ENCODE measurements at regions not wholly inside any gene's neighbourhood (a gene's known extent, or its start where the extent isn't known, plus 50 kb on each side); places are given as distances from the start of the nearest gene placed in this dataset.
"Not testable (repeated sequence)": the region's sequence is repeated elsewhere in the genome, so short reads cannot be mapped to it uniquely, and the experiment has no call there.

DNA sequence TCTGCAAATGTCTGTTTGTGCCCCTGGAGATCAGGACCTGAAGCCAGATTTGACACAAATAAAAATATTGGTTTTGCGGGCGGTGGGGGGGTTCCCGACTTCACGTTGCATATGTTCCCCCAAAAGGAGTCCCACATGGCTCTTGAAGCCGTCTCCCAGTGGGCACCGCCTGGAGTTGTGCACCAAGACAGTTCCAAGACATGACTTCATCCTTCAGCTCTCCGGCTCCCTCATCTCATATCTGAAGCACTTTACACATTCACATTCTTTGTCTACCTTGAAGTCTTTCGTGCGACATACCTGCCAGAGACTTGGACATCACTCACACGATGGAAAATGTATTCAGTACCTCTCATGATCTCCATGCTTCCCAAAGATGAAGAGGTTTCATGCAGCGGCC is 362.8 kb upstream of the FOXK1 start:
- DNase-seq (no peak), ATAC-seq (no peak)
- POLR2A ChIA-PET, result no interaction called here
- Mint-ChIP-seq H3K36me3 (peaks cover 0 to 10% (median 0%) of the 10 kb centered on the region in 3 donors), H3K27me3 (peaks cover 0 to 8% (median 0%) of the 10 kb centered on the region in 5 donors), H3K4me3 (no peak overlapping the region), H3K4me1 (peaks cover 0 to 2% (median 0%) of the 10 kb centered on the region in 4 donors), H3K9me3 (peaks cover 0 to 32% (median 9%) of the 10 kb centered on the region in 9 donors), H3K27ac (no peak overlapping the region)

DNA sequence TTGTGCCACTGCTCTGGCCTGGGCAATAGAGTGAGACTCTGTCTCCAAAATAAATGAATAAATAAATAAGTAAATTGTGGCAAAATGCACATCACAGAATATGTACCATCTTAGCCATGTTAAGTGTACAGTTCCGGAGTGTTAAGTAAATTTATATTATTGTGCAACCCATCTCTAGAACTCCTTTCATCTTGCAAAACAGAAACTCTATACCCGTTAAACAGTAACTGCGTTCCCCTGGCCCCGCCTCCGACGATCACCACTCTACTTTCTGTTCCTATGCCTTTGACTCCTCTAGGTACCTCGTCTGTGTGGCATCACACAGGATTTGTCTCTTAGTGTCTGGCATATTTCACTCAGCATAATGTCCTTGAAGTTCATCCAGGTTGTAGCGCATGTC is 356.4 kb upstream of the FOXK1 start:
- peaks cover 0 to 26% (median 5%) of the 10 kb centered on the region in 9 donors for H3K9me3 Mint-ChIP-seq

DNA sequence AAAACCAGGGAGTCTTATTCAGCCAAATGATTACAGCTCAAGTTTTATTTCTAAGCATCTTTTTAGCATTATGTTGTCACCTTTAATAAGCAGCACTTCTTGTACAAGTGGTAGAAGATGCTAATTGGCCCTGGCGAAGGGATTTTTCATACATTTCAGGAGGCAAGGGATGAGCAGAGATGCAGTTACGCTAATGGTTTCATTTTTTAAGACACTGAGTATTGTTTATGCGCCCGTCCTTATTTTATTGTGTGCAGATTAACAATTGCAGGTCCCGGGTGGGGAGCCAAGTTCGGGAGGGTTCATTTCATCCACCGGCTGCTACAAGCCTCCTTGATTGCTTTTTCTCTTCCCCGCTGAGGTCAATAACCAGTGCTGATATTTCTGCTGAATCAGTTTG is 350.4 kb upstream of the FOXK1 start:
- POLR2A ChIA-PET, result no interaction called here
- H3K9me3 Mint-ChIP-seq, result no peaks in the 10 kb centered on the region
- DNase-seq (no peak), ATAC-seq (no peak)
- H3K36me3 Mint-ChIP-seq, result no peaks in the 10 kb centered on the region
- no peaks in the 10 kb centered on the region for H3K4me1 Mint-ChIP-seq
- no peak overlapping the region for H3K27ac Mint-ChIP-seq
- H3K27me3 Mint-ChIP-seq, result peaks cover 0 to 10% (median 0%) of the 10 kb centered on the region in 5 donors
- no peak overlapping the region for H3K4me3 Mint-ChIP-seq

More for the DNA sequence above, 356.4 kb upstream of the FOXK1 start:
- POLR2A ChIA-PET, result no interaction called here
- Mint-ChIP-seq H3K4me3 (no peak overlapping the region), H3K36me3 (peaks cover 0 to 3% (median 0%) of the 10 kb centered on the region in 3 donors), H3K4me1 (no peaks in the 10 kb centered on the region), H3K27me3 (no peaks in the 10 kb centered on the region), H3K27ac (no peak overlapping the region)
- DNase-seq (no peak), ATAC-seq (no peak)

DNA sequence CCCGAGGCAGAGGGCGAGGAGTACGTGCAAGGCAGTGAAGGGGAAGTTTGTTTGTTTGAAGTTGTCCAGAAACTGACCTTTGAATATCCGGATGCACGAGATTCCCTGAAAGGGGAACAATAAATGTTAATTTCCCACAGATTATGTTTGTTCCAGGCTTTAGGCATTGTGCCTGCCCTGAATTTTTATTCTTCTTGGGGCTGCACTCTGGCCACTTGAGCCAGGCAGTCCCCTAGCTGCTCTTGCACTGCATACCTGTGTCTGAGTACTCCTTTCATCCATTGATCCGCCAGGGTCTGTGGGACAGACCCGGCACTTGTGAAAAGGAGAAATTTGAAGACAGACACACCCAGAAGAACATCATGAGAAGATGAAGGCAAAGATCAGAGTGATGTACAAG is 343.5 kb upstream of the FOXK1 start:
- DNase-seq, result no peak
- no peak overlapping the region for H3K27ac Mint-ChIP-seq
- POLR2A ChIA-PET, result no interaction called here
- ATAC-seq, result no peak
- no peaks in the 10 kb centered on the region for H3K36me3 Mint-ChIP-seq
- no peak overlapping the region for H3K4me3 Mint-ChIP-seq
- H3K4me1 Mint-ChIP-seq, result no peaks in the 10 kb centered on the region
- peaks cover 0 to 35% (median 6%) of the 10 kb centered on the region in 9 donors for H3K9me3 Mint-ChIP-seq
- peaks cover 2 to 28% (median 2%) of the 10 kb centered on the region in 5 donors for H3K27me3 Mint-ChIP-seq

DNA sequence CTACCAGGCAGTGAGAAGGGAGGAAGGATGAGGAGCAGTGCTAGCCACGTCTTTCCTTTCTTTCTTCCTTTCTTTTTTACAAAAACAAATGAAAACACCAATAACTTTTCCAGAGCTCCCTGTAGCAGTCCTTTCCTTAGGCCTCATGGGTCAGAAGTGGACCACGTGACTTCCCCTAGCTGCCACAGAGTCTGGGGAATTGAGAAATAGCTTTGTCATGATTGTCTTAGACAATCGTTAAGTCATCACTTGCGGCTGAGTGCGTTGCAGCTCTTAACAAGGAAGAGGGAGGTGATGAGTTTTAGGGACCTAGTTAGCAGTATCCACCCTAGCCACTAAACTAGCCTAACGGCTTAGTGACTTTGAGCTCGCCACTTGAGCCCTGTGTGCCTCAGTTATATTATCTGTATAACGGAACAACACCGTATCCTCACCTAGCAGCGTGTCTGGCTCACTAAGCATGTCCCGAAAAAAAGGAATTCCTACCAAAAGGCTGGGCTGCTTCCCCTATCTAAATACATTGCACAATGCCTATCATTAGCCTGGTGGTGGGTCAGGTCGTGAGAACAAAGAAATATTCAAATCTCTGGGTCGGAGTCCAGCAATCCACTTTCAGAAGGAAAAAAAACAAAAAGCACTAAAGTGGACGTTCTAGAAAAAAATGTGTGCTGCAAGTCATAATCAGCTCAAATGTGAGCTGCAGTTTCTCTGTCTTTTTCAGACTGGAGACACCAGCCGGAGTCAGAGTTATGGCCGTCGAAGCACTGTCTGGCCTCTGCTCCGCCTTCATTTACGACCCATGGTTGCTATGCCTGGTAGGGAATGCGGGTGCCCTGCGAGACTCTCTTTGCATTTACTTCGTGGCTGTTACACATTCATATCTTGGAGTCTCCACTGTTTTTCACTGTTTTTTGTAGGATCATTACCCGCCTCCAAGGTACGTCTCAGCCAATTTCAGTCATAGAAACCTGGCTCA is 338.5 kb upstream of the FOXK1 start:
- Mint-ChIP-seq H3K36me3 (no peaks in the 10 kb centered on the region), H3K4me1 (no peaks in the 10 kb centered on the region), H3K27ac (no peak overlapping the region), H3K9me3 (peaks cover 3 to 28% (median 15%) of the 10 kb centered on the region in 9 donors), H3K27me3 (peaks cover 0 to 36% (median 5%) of the 10 kb centered on the region in 5 donors), H3K4me3 (no peak overlapping the region)
- POLR2A ChIA-PET, result no interaction called here
- ATAC-seq (no peak), DNase-seq (no peak)

DNA sequence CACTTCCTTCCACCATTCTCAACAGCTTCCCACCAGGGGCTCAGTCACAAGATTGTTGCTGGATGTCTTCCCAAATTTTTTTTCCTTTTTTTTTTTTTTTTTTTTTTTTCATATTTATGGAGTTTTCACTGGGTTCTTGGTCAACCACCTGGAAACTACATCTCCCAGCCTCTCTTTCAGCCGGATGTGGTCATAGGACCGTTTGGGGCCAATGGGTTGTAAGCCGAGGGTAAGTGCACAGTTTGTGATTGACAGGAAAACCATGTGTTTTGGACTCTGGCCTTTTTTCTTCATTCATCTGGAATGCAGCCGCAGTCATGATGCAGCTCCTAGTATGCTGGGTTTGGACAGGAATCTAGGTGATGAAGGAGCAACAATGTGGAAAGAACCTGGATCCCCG is 337.1 kb upstream of the FOXK1 start:
- Mint-ChIP-seq H3K4me3 (peak overlapping the region in 1 of 10 donors; percentile 8), H3K27ac (no peak overlapping the region), H3K9me3 (peaks cover 2 to 20% (median 12%) of the 10 kb centered on the region in 9 donors), H3K36me3 (no peaks in the 10 kb centered on the region), H3K4me1 (no peaks in the 10 kb centered on the region), H3K27me3 (peaks cover 0 to 36% (median 5%) of the 10 kb centered on the region in 5 donors)
- ATAC-seq (no peak), DNase-seq (no peak)
- POLR2A ChIA-PET, result no interaction called here

DNA sequence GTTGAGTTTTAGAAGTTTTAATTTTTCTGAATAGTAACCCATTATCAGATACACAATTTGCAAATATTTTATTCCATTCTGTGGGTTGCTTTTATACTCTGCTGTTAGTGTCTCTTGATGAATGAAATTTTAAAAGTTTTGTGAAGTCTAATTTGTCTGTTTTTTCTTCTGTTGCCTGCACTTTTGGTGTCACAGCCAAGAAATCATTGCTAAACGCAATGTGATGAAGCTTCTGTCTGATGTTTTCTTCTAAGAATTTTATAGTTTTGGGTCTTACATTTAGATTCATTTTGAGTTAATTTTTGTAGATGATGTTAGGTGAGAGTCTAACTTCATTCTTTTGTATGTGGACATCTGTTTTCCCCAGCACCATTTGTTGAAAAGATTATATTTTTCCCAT is 330.0 kb upstream of the FOXK1 start:
- Mint-ChIP-seq H3K4me3 (no peak overlapping the region), H3K4me1 (no peaks in the 10 kb centered on the region), H3K27me3 (peaks cover 7 to 44% (median 11%) of the 10 kb centered on the region in 5 donors), H3K27ac (no peak overlapping the region), H3K9me3 (peaks cover 0 to 25% (median 11%) of the 10 kb centered on the region in 9 donors), H3K36me3 (no peaks in the 10 kb centered on the region)
- no peak for ATAC-seq
- DNase-seq, result no peak
- POLR2A ChIA-PET, result no interaction called here

DNA sequence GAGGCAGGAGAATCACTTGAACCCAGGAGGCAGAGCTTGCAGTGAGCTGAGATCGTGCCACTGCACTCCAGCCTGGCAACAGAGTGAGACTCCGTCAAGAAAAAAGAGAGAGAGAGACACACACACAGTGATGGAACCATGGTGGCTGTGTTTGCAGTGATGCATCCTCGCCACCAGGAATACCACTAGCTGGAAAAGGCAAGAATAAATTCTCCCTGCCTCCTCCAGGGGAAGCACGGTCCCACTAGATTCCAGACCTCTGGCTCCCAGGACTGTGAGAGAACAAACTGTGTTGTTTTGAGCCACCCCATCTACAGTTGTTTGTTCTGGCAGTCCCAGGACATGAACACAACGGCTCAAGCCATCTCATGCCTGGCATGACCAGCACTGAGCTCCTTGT is 320.3 kb upstream of the FOXK1 start:
- H3K4me3 Mint-ChIP-seq, result no peak overlapping the region
- ATAC-seq (no peak), DNase-seq (no peak)
- POLR2A ChIA-PET, result no interaction called here
- no peaks in the 10 kb centered on the region for H3K4me1 Mint-ChIP-seq
- peaks cover 0 to 5% (median 0%) of the 10 kb centered on the region in 9 donors for H3K9me3 Mint-ChIP-seq
- no peak overlapping the region for H3K27ac Mint-ChIP-seq
- H3K27me3 Mint-ChIP-seq, result peaks cover 7 to 35% (median 16%) of the 10 kb centered on the region in 5 donors
- H3K36me3 Mint-ChIP-seq, result no peaks in the 10 kb centered on the region

DNA sequence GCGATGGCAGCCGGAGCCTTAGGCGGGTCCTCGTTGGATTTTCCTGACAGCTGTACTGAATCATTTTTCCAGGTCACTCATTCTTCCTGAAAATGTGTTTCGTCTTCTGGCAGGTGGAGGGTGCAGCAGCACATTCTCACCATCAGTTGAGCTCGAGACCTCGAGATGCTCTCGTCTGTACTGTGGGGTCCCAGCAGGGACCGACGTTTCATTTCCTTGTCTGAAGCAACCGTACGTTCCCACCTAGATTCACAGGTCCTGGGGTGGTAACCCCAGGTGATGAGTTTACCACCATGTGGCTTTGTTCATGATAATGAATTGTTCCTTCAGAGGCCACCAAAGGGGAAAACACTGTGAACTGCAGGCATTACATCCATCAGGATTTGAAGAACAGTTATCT is 298.5 kb upstream of the FOXK1 start:
- Mint-ChIP-seq H3K4me3 (no peak overlapping the region), H3K27ac (no peak overlapping the region), H3K27me3 (peaks cover 1 to 22% (median 19%) of the 10 kb centered on the region in 5 donors), H3K36me3 (peaks cover 0 to 7% (median 3%) of the 10 kb centered on the region in 3 donors), H3K9me3 (peaks cover 0 to 18% (median 11%) of the 10 kb centered on the region in 9 donors), H3K4me1 (peaks cover 0 to under 1% (median 0%) of the 10 kb centered on the region in 4 donors)
- POLR2A ChIA-PET, result no interaction called here
- ATAC-seq (no peak), DNase-seq (no peak)

DNA sequence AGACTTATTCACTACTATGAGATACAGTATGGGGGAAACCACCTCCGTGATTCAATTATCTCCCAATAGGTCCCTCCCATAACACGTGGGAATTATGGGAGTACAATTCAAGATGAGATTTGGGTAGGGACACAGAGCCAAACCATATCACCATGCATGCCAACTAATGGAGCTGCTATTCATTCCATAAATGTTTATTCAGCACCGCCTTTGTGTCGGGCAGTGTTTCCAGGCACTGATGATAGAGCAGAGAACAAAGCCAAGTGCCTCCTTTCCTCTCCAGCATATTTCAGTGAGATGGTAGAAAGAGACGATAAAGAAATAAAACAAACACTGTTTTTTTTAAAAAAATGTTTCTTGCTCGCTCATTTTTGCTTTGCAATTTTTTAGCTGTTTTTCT is 295.9 kb upstream of the FOXK1 start:
- peaks cover 0 to 19% (median 13%) of the 10 kb centered on the region in 9 donors for H3K9me3 Mint-ChIP-seq
- no peak overlapping the region for H3K4me3 Mint-ChIP-seq
- no peak overlapping the region for H3K27ac Mint-ChIP-seq
- H3K36me3 Mint-ChIP-seq, result peaks cover 3 to 9% (median 6%) of the 10 kb centered on the region in 3 donors
- peaks cover 6 to 33% (median 27%) of the 10 kb centered on the region in 5 donors for H3K27me3 Mint-ChIP-seq
- DNase-seq, result no peak
- no peak for ATAC-seq
- POLR2A ChIA-PET, result no interaction called here
- peaks cover 0 to 3% (median 0%) of the 10 kb centered on the region in 4 donors for H3K4me1 Mint-ChIP-seq

DNA sequence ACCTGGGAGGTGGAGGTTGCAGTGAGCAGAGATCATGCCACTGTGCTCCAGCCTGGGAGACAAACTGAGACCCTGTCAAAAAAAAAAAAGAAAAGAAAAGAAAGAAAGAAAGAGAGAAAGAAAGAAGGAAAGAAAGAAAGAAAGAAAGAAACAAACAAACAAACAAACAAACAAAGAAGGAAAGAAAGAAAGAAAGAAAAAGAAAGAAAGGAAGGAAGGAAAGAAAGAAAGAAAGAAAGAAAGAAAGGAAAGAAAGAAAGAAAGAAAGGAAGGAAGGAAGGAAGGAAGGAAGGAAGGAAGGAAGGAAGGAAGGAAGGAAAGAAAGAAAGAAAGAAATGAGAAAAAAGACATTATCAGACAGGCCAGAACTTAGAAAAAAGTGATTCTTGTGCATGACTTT is 291.0 kb upstream of the FOXK1 start:
- ATAC-seq, H3K4me3 Mint-ChIP-seq, POLR2A ChIA-PET, H3K36me3 Mint-ChIP-seq, H3K4me1 Mint-ChIP-seq, H3K27ac Mint-ChIP-seq, DNase-seq: not testable (repeated sequence)
- Mint-ChIP-seq H3K9me3 (peaks cover 0 to 34% (median 19%) of the 10 kb centered on the region in 9 donors), H3K27me3 (peaks cover 8 to 29% (median 16%) of the 10 kb centered on the region in 5 donors)

DNA sequence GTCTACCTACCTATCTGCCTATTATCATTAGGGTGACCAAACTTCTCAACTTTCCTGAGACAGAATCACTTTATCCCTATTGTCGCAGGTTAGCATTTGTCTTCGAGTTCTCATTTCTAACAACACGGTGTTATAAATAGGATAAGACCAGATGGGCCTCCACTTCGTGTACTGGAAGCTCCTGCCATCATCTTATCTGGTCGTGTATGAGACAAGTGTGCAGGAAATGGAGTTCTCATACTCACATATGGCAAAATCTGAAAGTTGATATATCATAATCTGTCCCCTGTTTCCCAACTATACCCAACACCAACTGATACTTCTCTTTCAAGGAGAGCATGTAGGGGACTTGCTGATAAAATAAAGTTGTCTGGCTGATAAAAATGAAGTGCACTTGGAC is 287.4 kb upstream of the FOXK1 start:
- H3K4me3 Mint-ChIP-seq, result no peak overlapping the region

DNA sequence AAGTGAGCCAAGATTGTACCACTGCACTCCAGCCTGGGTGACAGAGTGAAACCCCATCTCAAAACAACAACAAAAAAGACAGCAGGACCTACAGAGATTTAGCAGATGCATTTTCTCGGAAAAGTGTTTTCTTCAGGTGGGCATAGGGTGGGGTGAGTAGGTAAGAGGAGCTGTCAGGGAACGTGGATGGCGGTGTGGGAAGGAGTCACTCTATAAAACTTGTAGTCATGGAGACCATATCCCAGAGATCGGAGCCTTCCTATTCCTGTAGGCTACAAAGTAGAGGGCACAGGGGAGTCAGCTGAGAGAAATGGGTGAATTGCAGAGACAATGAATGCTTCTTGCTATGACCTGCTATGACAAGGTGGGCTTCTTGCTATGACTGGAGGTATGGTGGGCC is 283.0 kb upstream of the FOXK1 start:
- POLR2A ChIA-PET, result no interaction called here
- Mint-ChIP-seq H3K4me3 (no peak overlapping the region), H3K4me1 (no peaks in the 10 kb centered on the region), H3K36me3 (no peaks in the 10 kb centered on the region), H3K27me3 (peaks cover 3 to 32% (median 9%) of the 10 kb centered on the region in 5 donors), H3K9me3 (peaks cover 0 to 30% (median 8%) of the 10 kb centered on the region in 9 donors), H3K27ac (no peak overlapping the region)
- DNase-seq, result no peak
- ATAC-seq, result no peak

More for the DNA sequence above, 287.4 kb upstream of the FOXK1 start:
- POLR2A ChIA-PET, result no interaction called here
- peaks cover 0 to 9% (median 3%) of the 10 kb centered on the region in 3 donors for H3K36me3 Mint-ChIP-seq
- no peak overlapping the region for H3K27ac Mint-ChIP-seq
- H3K9me3 Mint-ChIP-seq, result peaks cover 0 to 27% (median 13%) of the 10 kb centered on the region in 9 donors
- peaks cover 7 to 30% (median 9%) of the 10 kb centered on the region in 5 donors for H3K27me3 Mint-ChIP-seq
- no peak for ATAC-seq
- no peak for DNase-seq
- H3K4me1 Mint-ChIP-seq, result no peaks in the 10 kb centered on the region

All from naive thymus-derived CD8-positive, alpha-beta T cell (primary cell).